Bronchial epithelial cell (primary cell): ENCODE measurements at regions not wholly inside any gene's neighbourhood (a gene's known extent, or its start where the extent isn't known, plus 50 kb on each side); places are given as distances from the start of the nearest gene placed in this dataset.

Experiments
- DNase-seq: peaks from one replicate; pipeline ENCODE4 v3.0.0-alpha.2; 2010; ENCODE audit warnings: low read depth
- FAIRE-seq: peaks from 2 replicates; lab custom pipeline; 2011; peaks lifted over from hg19 to GRCh38; lab: Jason Lieb, UNC
- H3K27me3 ChIP-seq: 2 replicates; pipeline ENCODE4 v1.5.1; 2011; ENCODE audit warnings: low read length; ENCODE audit not compliant: control insufficient read depth, insufficient read depth
- H3K36me3 ChIP-seq: 2 replicates; pipeline ENCODE4 v1.5.1; 2011; ENCODE audit warnings: low read length; ENCODE audit not compliant: control insufficient read depth, insufficient read depth
- H3K4me3 ChIP-seq: 2 replicates; pipeline ENCODE4 v1.5.1; 2011; ENCODE audit warnings: mild to moderate bottlenecking, low read depth, low read length, control low read depth
- TF ChIP-seq, protein P1 (sequence below): IDR thresholded peaks from 2 replicates; pipeline ENCODE4 v1.5.1; 2011; ENCODE audit warnings: mild to moderate bottlenecking, moderate library complexity, low read length, control low read depth, inconsistent platforms; ENCODE audit not compliant: insufficient read depth, severe bottlenecking

GRCh38 chr13:61013796-61014195, 401.9 kb downstream of the PCDH20 start:
- Histone ChIP-seq H3K36me3 (no peaks in the 10 kb centered on the region), H3K4me3 (no peak overlapping the region), H3K27me3 (no peaks in the 10 kb centered on the region)
- TF ChIP-seq, protein P1, sequence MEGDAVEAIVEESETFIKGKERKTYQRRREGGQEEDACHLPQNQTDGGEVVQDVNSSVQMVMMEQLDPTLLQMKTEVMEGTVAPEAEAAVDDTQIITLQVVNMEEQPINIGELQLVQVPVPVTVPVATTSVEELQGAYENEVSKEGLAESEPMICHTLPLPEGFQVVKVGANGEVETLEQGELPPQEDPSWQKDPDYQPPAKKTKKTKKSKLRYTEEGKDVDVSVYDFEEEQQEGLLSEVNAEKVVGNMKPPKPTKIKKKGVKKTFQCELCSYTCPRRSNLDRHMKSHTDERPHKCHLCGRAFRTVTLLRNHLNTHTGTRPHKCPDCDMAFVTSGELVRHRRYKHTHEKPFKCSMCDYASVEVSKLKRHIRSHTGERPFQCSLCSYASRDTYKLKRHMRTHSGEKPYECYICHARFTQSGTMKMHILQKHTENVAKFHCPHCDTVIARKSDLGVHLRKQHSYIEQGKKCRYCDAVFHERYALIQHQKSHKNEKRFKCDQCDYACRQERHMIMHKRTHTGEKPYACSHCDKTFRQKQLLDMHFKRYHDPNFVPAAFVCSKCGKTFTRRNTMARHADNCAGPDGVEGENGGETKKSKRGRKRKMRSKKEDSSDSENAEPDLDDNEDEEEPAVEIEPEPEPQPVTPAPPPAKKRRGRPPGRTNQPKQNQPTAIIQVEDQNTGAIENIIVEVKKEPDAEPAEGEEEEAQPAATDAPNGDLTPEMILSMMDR = no peak
- no peak for DNase-seq
- no peak for FAIRE-seq

DNA sequence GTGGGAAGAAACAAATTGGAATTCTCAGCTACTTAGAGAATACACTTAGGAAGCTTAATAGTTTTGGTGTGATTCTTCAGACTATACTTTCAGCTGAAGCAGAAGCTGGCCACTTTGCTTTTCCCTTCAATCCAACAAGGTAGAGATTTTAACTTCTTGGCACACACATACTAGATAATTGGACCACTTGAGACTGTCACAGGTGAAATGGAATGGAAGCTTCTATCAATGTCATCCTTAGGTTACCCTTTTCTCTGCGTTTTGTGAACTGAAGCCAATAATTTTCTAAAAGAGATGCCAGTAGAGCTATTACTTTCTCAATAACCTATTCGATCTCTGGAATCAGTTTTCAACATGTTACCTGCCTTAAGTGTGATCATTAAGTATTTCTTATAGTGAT, 405.3 kb downstream of the PCDH20 start:
- Histone ChIP-seq H3K4me3 (no peak overlapping the region), H3K36me3 (no peaks in the 10 kb centered on the region), H3K27me3 (no peaks in the 10 kb centered on the region)
- FAIRE-seq = no peak
- no peak for DNase-seq
- TF ChIP-seq, protein P1 = no peak

DNA sequence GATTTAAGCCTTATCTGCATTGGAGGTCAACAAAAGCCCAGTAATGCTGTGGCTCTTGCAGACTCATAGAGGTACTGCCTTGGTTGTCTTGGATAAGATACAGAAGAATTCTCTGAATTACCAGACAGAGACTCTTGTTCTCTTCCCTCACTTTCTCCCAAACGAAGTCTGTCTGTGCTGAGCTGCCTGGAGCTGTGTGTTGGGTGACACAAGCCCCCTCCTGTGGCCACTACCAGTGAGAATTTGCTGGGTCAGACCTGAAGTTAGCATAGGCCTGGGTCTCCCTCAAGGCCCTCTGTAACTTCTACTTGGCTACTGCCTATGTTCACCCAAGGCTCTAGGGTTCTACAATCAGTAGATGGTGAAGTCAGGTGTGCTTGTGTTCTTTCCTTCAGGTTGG, 413.0 kb downstream of the PCDH20 start:
- TF ChIP-seq, protein P1 = no peak
- Histone ChIP-seq H3K36me3 (no peaks in the 10 kb centered on the region), H3K27me3 (no peaks in the 10 kb centered on the region), H3K4me3 (no peak overlapping the region)
- DNase-seq = no peak
- FAIRE-seq = no peak

- Histone ChIP-seq H3K4me3 (no peak overlapping the region), H3K36me3 (no peaks in the 10 kb centered on the region), H3K27me3 (no peaks in the 10 kb centered on the region)
- TF ChIP-seq, protein P1 = peak; percentile 75
- FAIRE-seq = no peak
- peak; percentile 54 for DNase-seq
Observed at GRCh38 chr13:60990032-60990733, 425.5 kb downstream of the PCDH20 start.

DNA sequence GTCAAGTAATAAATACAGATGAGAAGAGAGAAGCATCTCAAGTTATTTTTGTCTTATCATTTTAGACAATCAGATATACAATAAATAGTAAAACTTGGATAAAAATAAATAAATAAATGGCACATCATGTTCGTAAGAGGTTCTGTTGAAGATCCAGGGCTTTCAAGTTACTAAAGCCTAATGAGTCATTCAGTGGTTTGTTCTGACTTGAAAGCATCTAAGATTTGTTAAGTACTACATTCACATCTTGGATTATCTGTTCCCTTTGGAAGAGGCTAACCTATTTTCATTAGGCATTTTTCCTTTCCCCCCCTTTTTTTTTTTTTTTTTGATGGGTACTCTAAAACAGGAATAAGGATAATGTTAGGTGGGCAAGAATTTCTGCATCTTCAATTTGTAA, 429.3 kb downstream of the PCDH20 start:
- DNase-seq = peak; percentile 82
- Histone ChIP-seq H3K27me3 (no peaks in the 10 kb centered on the region), H3K4me3 (no peak overlapping the region), H3K36me3 (no peaks in the 10 kb centered on the region)
- TF ChIP-seq, protein P1 = no peak
- no peak for FAIRE-seq

DNA sequence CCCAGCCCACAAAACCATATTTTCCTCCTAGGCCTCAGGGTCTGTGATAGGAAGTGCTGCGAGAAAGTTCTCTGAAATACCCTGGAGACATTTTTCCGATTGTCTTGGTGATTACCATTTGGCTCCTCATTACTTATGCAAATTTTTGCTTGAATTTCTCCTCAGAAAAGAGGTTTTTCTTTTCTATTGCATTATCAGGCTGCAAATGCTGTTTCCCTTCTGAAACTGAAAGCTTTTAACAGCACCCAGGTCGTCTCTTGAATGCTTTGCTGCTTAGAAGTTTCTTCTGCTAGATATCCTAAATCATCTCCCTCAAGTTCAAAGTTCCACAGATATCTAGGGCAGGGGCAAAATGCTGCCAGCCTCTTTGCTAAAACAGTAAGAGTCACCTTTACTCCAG, 434.2 kb downstream of the PCDH20 start:
- FAIRE-seq (no peak), DNase-seq (no peak)
- Histone ChIP-seq H3K27me3 (no peaks in the 10 kb centered on the region), H3K36me3 (no peaks in the 10 kb centered on the region), H3K4me3 (no peak overlapping the region)
- TF ChIP-seq, protein P1 = no peak
